H9 (cell line): ENCODE measurements at regions not wholly inside any gene's neighbourhood (a gene's known extent, or its start where the extent isn't known, plus 50 kb on each side); places are given as distances from the start of the nearest gene placed in this dataset.

ENCODE experiments used
- DNase-seq: peaks from one replicate; pipeline ENCODE4 v3.0.0-alpha.2; 2017
- H2AFZ ChIP-seq: one replicate; pipeline ENCODE4 v1.6.1; 2013; ENCODE audit warnings: mild to moderate bottlenecking, low read length, control low read depth, moderate library complexity
- H2AK5ac ChIP-seq: 2 replicates; pipeline ENCODE4 v1.6.1; 2013; ENCODE audit warnings: low read length, control low read depth, mixed read lengths; ENCODE audit not compliant: insufficient read length
- H2BK120ac ChIP-seq: one replicate; pipeline ENCODE4 v1.6.1; 2013; ENCODE audit warnings: low read depth, mild to moderate bottlenecking, low read length, control low read depth, inconsistent platforms; ENCODE audit not compliant: poor library complexity, severe bottlenecking
- H2BK12ac ChIP-seq: 2 replicates; pipeline ENCODE4 v1.6.1; 2013; ENCODE audit warnings: low read length, control low read depth, mixed read lengths, low read depth; ENCODE audit not compliant: insufficient read length
- H2BK15ac ChIP-seq: 2 replicates; pipeline ENCODE4 v1.6.1; 2013; ENCODE audit warnings: low read depth, low read length, control low read depth
- H2BK20ac ChIP-seq: one replicate; pipeline ENCODE4 v1.6.1; 2013; ENCODE audit warnings: low read depth, mild to moderate bottlenecking, low read length, control low read depth, inconsistent platforms; ENCODE audit not compliant: poor library complexity, severe bottlenecking
- H2BK5ac ChIP-seq: 2 replicates; pipeline ENCODE4 v1.6.1; 2013; ENCODE audit warnings: low read length, control low read depth, mixed read lengths; ENCODE audit not compliant: insufficient read length
- H3K14ac ChIP-seq: 2 replicates; pipeline ENCODE4 v1.6.1; 2013; ENCODE audit warnings: low read length, control low read depth; ENCODE audit not compliant: insufficient read depth
- H3K18ac ChIP-seq: 2 replicates; pipeline ENCODE4 v1.6.1; 2013; ENCODE audit warnings: low read depth, mild to moderate bottlenecking, mixed read lengths, low read length, control low read depth; ENCODE audit not compliant: insufficient read length
- H3K23ac ChIP-seq: 2 replicates; pipeline ENCODE4 v1.6.1; 2013; ENCODE audit warnings: low read length, control low read depth, mixed read lengths, low read depth; ENCODE audit not compliant: insufficient read length
- H3K23me2 ChIP-seq: 2 replicates; pipeline ENCODE4 v1.6.1; 2013; ENCODE audit warnings: low read depth, mild to moderate bottlenecking, mixed read lengths, low read length, control low read depth; ENCODE audit not compliant: insufficient read length, poor library complexity, severe bottlenecking
- H3K27ac ChIP-seq: 2 replicates; pipeline ENCODE4 v1.5.1; 2013; ENCODE audit warnings: low read length, control low read depth, mixed read lengths, low read depth; ENCODE audit not compliant: insufficient read length
- H3K27me3 ChIP-seq: 2 replicates; pipeline ENCODE4 v1.6.1; 2013; ENCODE audit warnings: low read length, control low read depth, inconsistent platforms; ENCODE audit not compliant: insufficient read depth
- H3K4ac ChIP-seq: 2 replicates; pipeline ENCODE4 v1.6.1; 2013; ENCODE audit warnings: low read depth, mild to moderate bottlenecking, control low read depth, inconsistent platforms, low read length, moderate library complexity
- H3K4me1 ChIP-seq: 2 replicates; pipeline ENCODE4 v1.6.1; 2013; ENCODE audit warnings: low read length, control low read depth, inconsistent platforms; ENCODE audit not compliant: insufficient read depth
- H3K4me2 ChIP-seq: 2 replicates; pipeline ENCODE4 v1.6.1; 2013; ENCODE audit warnings: low read length, control low read depth, mixed read lengths; ENCODE audit not compliant: insufficient read length, insufficient read depth
- H3K56ac ChIP-seq: 2 replicates; pipeline ENCODE4 v1.6.1; 2013; ENCODE audit warnings: low read depth, mild to moderate bottlenecking, mixed read lengths, low read length, control low read depth; ENCODE audit not compliant: insufficient read length
- H3K79me1 ChIP-seq: 2 replicates; pipeline ENCODE4 v1.6.1; 2013; ENCODE audit warnings: low read depth, mild to moderate bottlenecking, moderate library complexity, low read length, control low read depth, inconsistent platforms; ENCODE audit not compliant: insufficient read depth, poor library complexity, severe bottlenecking
- H3K79me2 ChIP-seq: 2 replicates; pipeline ENCODE4 v1.6.1; 2013; ENCODE audit warnings: low read length, control low read depth, inconsistent platforms; ENCODE audit not compliant: insufficient read depth
- H3K9ac ChIP-seq: 2 replicates; pipeline ENCODE4 v1.6.1; 2013; ENCODE audit warnings: low read length, control low read depth, mixed read lengths; ENCODE audit not compliant: insufficient read length; ENCODE audit errors: extremely low read depth
- H3K9me3 ChIP-seq: one replicate; pipeline ENCODE4 v1.6.1; 2013; ENCODE audit warnings: low read depth, low read length, inconsistent platforms; ENCODE audit not compliant: control insufficient read depth
- H3T11ph ChIP-seq: one replicate; pipeline ENCODE4 v1.6.1; 2013; ENCODE audit warnings: mild to moderate bottlenecking, low read length, control low read depth, inconsistent platforms
- H4K20me1 ChIP-seq: one replicate; pipeline ENCODE4 v1.6.1; 2013; ENCODE audit not compliant: control insufficient read depth, insufficient read length, insufficient read depth
- H4K5ac ChIP-seq: 2 replicates; pipeline ENCODE4 v1.6.1; 2013; ENCODE audit warnings: low read depth, mild to moderate bottlenecking, mixed read lengths, low read length, control low read depth; ENCODE audit not compliant: insufficient read length
- H4K8ac ChIP-seq: replicated peaks from 2 replicates; pipeline ENCODE4 v1.6.1; 2013; ENCODE audit warnings: low read length, control low read depth, mixed read lengths, low read depth; ENCODE audit not compliant: insufficient read length
- H4K91ac ChIP-seq: 2 replicates; pipeline ENCODE4 v1.6.1; 2013; ENCODE audit warnings: low read depth, mild to moderate bottlenecking, moderate library complexity, mixed read lengths, low read length, control low read depth; ENCODE audit not compliant: insufficient read length
- H3K27ac Mint-ChIP-seq, 3 experiments: 2 replicates in 2 of 3; 3 replicates in 1 of 3; pipeline ENCODE4 v1.8.0; 2020 to 2021; ENCODE audit warnings: mixed read lengths in 3 of 3, mild to moderate bottlenecking in 1 of 3, moderate library complexity in 1 of 3
- H3K27me3 Mint-ChIP-seq: 2 replicates; pipeline ENCODE4 v1.8.0; 2021; ENCODE audit warnings: low read depth, mild to moderate bottlenecking, moderate library complexity, mixed read lengths
- H3K36me3 Mint-ChIP-seq, 3 experiments: 2 replicates in 2 of 3; 3 replicates in 1 of 3; pipeline ENCODE4 v1.8.0; 2020 to 2021; ENCODE audit warnings: low read depth in 3 of 3, mixed read lengths in 3 of 3; ENCODE audit not compliant: insufficient read depth in 1 of 3
- H3K4me1 Mint-ChIP-seq, 2 experiments: 2 replicates each; pipeline ENCODE4 v1.8.0; 2020; ENCODE audit warnings: mixed read lengths in 2 of 2
- H3K4me3 Mint-ChIP-seq, 2 experiments: 2 replicates in 1 of 2; 3 replicates in 1 of 2; pipeline ENCODE4 v1.8.0; 2020 to 2021; ENCODE audit warnings: mild to moderate bottlenecking in 2 of 2, mixed read lengths in 2 of 2, moderate library complexity in 1 of 2
- H3K9me3 Mint-ChIP-seq, 2 experiments: 2 replicates in 1 of 2; 3 replicates in 1 of 2; pipeline ENCODE4 v1.8.0; 2020; ENCODE audit warnings: mild to moderate bottlenecking in 2 of 2, mixed read lengths in 2 of 2, moderate library complexity in 1 of 2
- CTCF ChIP-seq: fragments of 200-600 bp; sonication (generic); conservative IDR thresholded peaks from 3 replicates; pipeline ENCODE4 v1.8.0; 2021; ENCODE audit warnings: antibody characterized with exemption, mild to moderate bottlenecking
- WGBS: extraction: QIAGEN DNeasy Blood & Tissue Kit; methylation state at CpG from one replicate; pipeline ENCODE4 v1.1.7; 2013; ENCODE audit warnings: missing lambda C conversion rate, low lambda C conversion rate, mixed read lengths; ENCODE audit not compliant: insufficient read length; ENCODE audit errors: extremely low coverage; 5-methylcytosine and 5-hydroxymethylcytosine counted together

- H3K79me2 ChIP-seq, result no peaks in the 10 kb centered on the region
These were observed 757.6 kb downstream of the SEMA5A start for GRCh38 chr5:8788246-8788645.

More at GRCh38 chr5:8788246-8788645, 757.6 kb downstream of the SEMA5A start:
- Histone ChIP-seq H3K56ac (no peak overlapping the region), H2BK15ac (no peak overlapping the region), H3K23ac (no peak overlapping the region), H3K9me3 (no peaks in the 10 kb centered on the region), H3K4ac (no peak overlapping the region), H4K8ac (no peak overlapping the region), H4K20me1 (no peaks in the 10 kb centered on the region), H3T11ph (no peak overlapping the region), H2BK20ac (no peak overlapping the region), H4K5ac (no peak overlapping the region), H2AFZ (no peak overlapping the region), H3K9ac (no peak overlapping the region), H3K4me2 (no peak overlapping the region), H2BK5ac (no peak overlapping the region), H3K79me1 (no peaks in the 10 kb centered on the region), H3K27me3 (no peaks in the 10 kb centered on the region), H2BK12ac (no peak overlapping the region), H3K18ac (no peak overlapping the region), H3K14ac (no peak overlapping the region), H2BK120ac (no peak overlapping the region), H3K23me2 (no peaks in the 10 kb centered on the region), H4K91ac (no peak overlapping the region), H3K4me1 (no peaks in the 10 kb centered on the region), H3K27ac (no peak overlapping the region), H2AK5ac (no peak overlapping the region)
- no peak for DNase-seq
- Mint-ChIP-seq H3K4me3 (no peak overlapping the region), H3K9me3 (peaks cover 8 to 10% of the 10 kb centered on the region in 2 experiments; a peak in 4 of 5 replicates), H3K4me1 (no peaks in the 10 kb centered on the region), H3K27me3 (no peaks in the 10 kb centered on the region), H3K36me3 (peaks cover 0 to 6% (median 0%) of the 10 kb centered on the region in 3 experiments; a peak in 1 of 7 replicates), H3K27ac (no peak overlapping the region)
- no peak for TF ChIP-seq CTCF
- WGBS, result no CpG with 5 or more reads among the region's 3 CpGs
